Tibial nerve (tissue), 4 donors: ENCODE measurements at regions not wholly inside any gene's neighbourhood (a gene's known extent, or its start where the extent isn't known, plus 50 kb on each side); places are given as distances from the start of the nearest gene placed in this dataset.

Source experiments
- DNase-seq, 2 donors: peaks; one replicate each; pipeline ENCODE4 v3.0.0-alpha.2; 2019; ENCODE audit warnings: low spot score in 2 of 2
- H3K27ac ChIP-seq, 4 donors: fragments of 200-600 bp; sonication (generic) in 3 of 4; one replicate each; pipeline ENCODE4 v1.5.1; 2017 to 2019; ENCODE audit warnings: mild to moderate bottlenecking in 1 of 4
- H3K27me3 ChIP-seq, 2 donors: fragments of 200-600 bp; sonication (generic) in 1 of 2; one replicate each; pipeline versions ENCODE4 v1.5.1 to v1.6.0; 2017 to 2019
- H3K36me3 ChIP-seq, 3 donors: fragments of 200-600 bp; sonication (generic); one replicate each; pipeline ENCODE4 v1.5.1; 2018 to 2019
- H3K4me1 ChIP-seq, 4 donors: fragments of 200-600 bp; sonication (generic) in 3 of 4; one replicate each; pipeline ENCODE4 v1.5.1; 2017 to 2019
- H3K4me3 ChIP-seq, 4 donors: fragments of 200-600 bp; sonication (generic) in 3 of 4; one replicate each; pipeline ENCODE4 v1.5.1; 2017 to 2019; ENCODE audit warnings: mild to moderate bottlenecking in 1 of 4, moderate library complexity in 1 of 4
- H3K9me3 ChIP-seq, 4 donors: fragments of 200-600 bp; sonication (generic) in 3 of 4; one replicate each; pipeline ENCODE4 v1.5.1; 2017 to 2019
- EP300 ChIP-seq, 2 donors: sonication (generic); formaldehyde crosslinking; IDR thresholded peaks; one replicate each; pipeline ENCODE4 v1.6.1; 2017; ENCODE audit warnings: antibody characterized with exemption in 2 of 2, mild to moderate bottlenecking in 1 of 2
- POLR2A ChIP-seq, 2 donors: fragments of 450-650 bp; IDR thresholded peaks; one replicate each; pipeline ENCODE4 v1.6.1; 2017; ENCODE audit warnings: antibody characterized with exemption in 2 of 2, mild to moderate bottlenecking in 2 of 2, moderate library complexity in 2 of 2
- WGBS, 2 donors: methylation state at CpG; one replicate each; pipeline ENCODE4 v1.1.5; 2018; 5-methylcytosine and 5-hydroxymethylcytosine counted together
- TF ChIP-seq, protein P1 (sequence below), 5 experiments: fragments of 200-600 bp in 3 of 5; fragments of 450-650 bp in 2 of 5; sonication (generic) in 3 of 5; IDR thresholded peaks; one replicate each; pipeline ENCODE4 v1.5.1; 2016 to 2019; ENCODE audit warnings: antibody characterized with exemption in 5 of 5, mild to moderate bottlenecking in 3 of 5, moderate library complexity in 2 of 5

DNA sequence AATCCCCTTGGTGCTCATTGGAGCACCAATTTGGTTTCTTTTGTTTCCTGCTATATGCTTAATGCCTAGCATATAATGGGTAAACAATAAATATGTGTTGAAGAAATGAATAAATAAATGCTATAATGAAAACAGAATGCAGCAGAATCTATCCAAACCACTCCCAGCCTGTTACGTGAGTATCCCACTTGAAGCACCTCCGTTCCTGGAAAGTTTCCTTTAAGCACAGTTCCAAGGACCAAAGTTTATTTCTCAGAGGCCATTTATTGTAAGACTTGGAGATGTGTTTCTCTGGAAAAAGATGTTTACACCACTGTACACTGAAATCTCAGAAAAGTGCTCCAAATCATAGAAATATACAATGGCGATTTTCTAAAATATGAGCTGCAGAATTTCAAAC, 187.0 kb downstream of the SOX9 start:
- TF ChIP-seq EP300 (IDR thresholded peaks at IDR 0.05) (no peak), POLR2A (IDR thresholded peaks at IDR 0.05) (no peak)
- TF ChIP-seq, protein P1, sequence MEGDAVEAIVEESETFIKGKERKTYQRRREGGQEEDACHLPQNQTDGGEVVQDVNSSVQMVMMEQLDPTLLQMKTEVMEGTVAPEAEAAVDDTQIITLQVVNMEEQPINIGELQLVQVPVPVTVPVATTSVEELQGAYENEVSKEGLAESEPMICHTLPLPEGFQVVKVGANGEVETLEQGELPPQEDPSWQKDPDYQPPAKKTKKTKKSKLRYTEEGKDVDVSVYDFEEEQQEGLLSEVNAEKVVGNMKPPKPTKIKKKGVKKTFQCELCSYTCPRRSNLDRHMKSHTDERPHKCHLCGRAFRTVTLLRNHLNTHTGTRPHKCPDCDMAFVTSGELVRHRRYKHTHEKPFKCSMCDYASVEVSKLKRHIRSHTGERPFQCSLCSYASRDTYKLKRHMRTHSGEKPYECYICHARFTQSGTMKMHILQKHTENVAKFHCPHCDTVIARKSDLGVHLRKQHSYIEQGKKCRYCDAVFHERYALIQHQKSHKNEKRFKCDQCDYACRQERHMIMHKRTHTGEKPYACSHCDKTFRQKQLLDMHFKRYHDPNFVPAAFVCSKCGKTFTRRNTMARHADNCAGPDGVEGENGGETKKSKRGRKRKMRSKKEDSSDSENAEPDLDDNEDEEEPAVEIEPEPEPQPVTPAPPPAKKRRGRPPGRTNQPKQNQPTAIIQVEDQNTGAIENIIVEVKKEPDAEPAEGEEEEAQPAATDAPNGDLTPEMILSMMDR (IDR thresholded peaks at IDR 0.05) = no peak
- no peak overlapping the region for H3K4me3 ChIP-seq
- 79 to 80% methylated on average over 3 of the region's 3 CpGs for WGBS, 2 donors

GRCh38 chr17:72308744-72309385, 188.0 kb downstream of the SOX9 start:
- Histone ChIP-seq H3K4me3 (no peak overlapping the region), H3K27me3 (no peaks in the 10 kb centered on the region), H3K9me3 (no peaks in the 10 kb centered on the region), H3K4me1 (peaks cover 0 to 7% (median 0%) of the 10 kb centered on the region in 4 donors), H3K36me3 (no peaks in the 10 kb centered on the region), H3K27ac (no peak overlapping the region)
- WGBS, 2 donors = 55 to 69% methylated on average over 5 of the region's 5 CpGs
- TF ChIP-seq EP300 (IDR thresholded peaks at IDR 0.05) (no peak), POLR2A (IDR thresholded peaks at IDR 0.05) (no peak)
- TF ChIP-seq, protein P1 (IDR thresholded peaks at IDR 0.05) = no peak
- no peak for DNase-seq

More for the DNA sequence above, 187.0 kb downstream of the SOX9 start:
- H3K27me3 ChIP-seq = no peaks in the 10 kb centered on the region
- H3K36me3 ChIP-seq = no peaks in the 10 kb centered on the region
- H3K27ac ChIP-seq = no peak overlapping the region
- no peak for DNase-seq
- H3K4me1 ChIP-seq = peaks cover 0 to 7% (median 0%) of the 10 kb centered on the region in 4 donors
- no peaks in the 10 kb centered on the region for H3K9me3 ChIP-seq

GRCh38 chr17:72311004-72311403, 190.2 kb downstream of the SOX9 start:
- Histone ChIP-seq H3K27ac (no peak overlapping the region), H3K36me3 (no peaks in the 10 kb centered on the region), H3K27me3 (no peaks in the 10 kb centered on the region), H3K4me1 (peaks cover 0 to 7% (median 0%) of the 10 kb centered on the region in 4 donors), H3K9me3 (peaks cover 0 to 6% (median 0%) of the 10 kb centered on the region in 4 donors), H3K4me3 (no peak overlapping the region)
- 93 to 100% methylated on average over 1 of the region's 1 CpG for WGBS, 2 donors
- no peak for DNase-seq
- TF ChIP-seq POLR2A (IDR thresholded peaks at IDR 0.05) (no peak), EP300 (IDR thresholded peaks at IDR 0.05) (no peak)
- TF ChIP-seq, protein P1 (IDR thresholded peaks at IDR 0.05) = no peak

GRCh38 chr17:72315122-72315913, 194.5 kb downstream of the SOX9 start:
- no peak for DNase-seq
- Histone ChIP-seq H3K27me3 (no peaks in the 10 kb centered on the region), H3K27ac (no peak overlapping the region), H3K4me3 (no peak overlapping the region), H3K36me3 (no peaks in the 10 kb centered on the region), H3K4me1 (no peaks in the 10 kb centered on the region), H3K9me3 (peaks cover 0 to 6% (median 0%) of the 10 kb centered on the region in 4 donors)
- WGBS, 2 donors = 80 to 95% methylated on average over 4 of the region's 4 CpGs
- TF ChIP-seq EP300 (IDR thresholded peaks at IDR 0.05) (no peak), POLR2A (IDR thresholded peaks at IDR 0.05) (no peak)
- TF ChIP-seq, protein P1 (IDR thresholded peaks at IDR 0.05) = no peak

- H3K36me3 ChIP-seq = no peaks in the 10 kb centered on the region
- H3K27ac ChIP-seq = no peak overlapping the region
- H3K4me3 ChIP-seq = no peak overlapping the region
- TF ChIP-seq POLR2A (IDR thresholded peaks at IDR 0.05) = no peak
- WGBS, 2 donors = 27 to 29% methylated on average over 5 of the region's 5 CpGs
- peaks cover 0 to 6% (median 0%) of the 10 kb centered on the region in 4 donors for H3K9me3 ChIP-seq
- DNase-seq = no peak
- H3K4me1 ChIP-seq = no peaks in the 10 kb centered on the region
- no peaks in the 10 kb centered on the region for H3K27me3 ChIP-seq
Observed at GRCh38 chr17:72318131-72318530, 197.3 kb downstream of the SOX9 start.
